Osteocyte (in vitro differentiated cells): ENCODE measurements at regions not wholly inside any gene's neighbourhood (a gene's known extent, or its start where the extent isn't known, plus 50 kb on each side); places are given as distances from the start of the nearest gene placed in this dataset.

Experiments used
- DNase-seq: peaks from one replicate; pipeline ENCODE4 v3.0.0; 2021; ENCODE audit warnings: mixed read lengths; ENCODE audit not compliant: unreplicated experiment; ENCODE audit errors: extremely low spot score
- H3K27ac Mint-ChIP-seq: one replicate; pipeline ENCODE4 v1.8.0; 2021; ENCODE audit warnings: mild to moderate bottlenecking, mixed read lengths; ENCODE audit not compliant: unreplicated experiment
- H3K27me3 Mint-ChIP-seq: one replicate; pipeline ENCODE4 v1.8.0; 2021; ENCODE audit warnings: mixed read lengths; ENCODE audit not compliant: unreplicated experiment
- H3K36me3 Mint-ChIP-seq: one replicate; pipeline ENCODE4 v1.8.0; 2021; ENCODE audit warnings: mixed read lengths; ENCODE audit not compliant: unreplicated experiment
- H3K4me1 Mint-ChIP-seq: one replicate; pipeline ENCODE4 v1.8.0; 2021; ENCODE audit warnings: mixed read lengths; ENCODE audit not compliant: unreplicated experiment
- H3K4me3 Mint-ChIP-seq: one replicate; pipeline ENCODE4 v1.8.0; 2021; ENCODE audit warnings: mild to moderate bottlenecking, moderate library complexity, mixed read lengths; ENCODE audit not compliant: unreplicated experiment
- H3K9me3 Mint-ChIP-seq: one replicate; pipeline ENCODE4 v1.8.0; 2021; ENCODE audit warnings: mixed read lengths; ENCODE audit not compliant: unreplicated experiment
- TF ChIP-seq, protein P1 (sequence below): fragments of 200-600 bp; sonication (generic); IDR thresholded peaks from 2 replicates; pipeline ENCODE4 v1.5.0; 2021; ENCODE audit warnings: antibody characterized with exemption, mild to moderate bottlenecking, moderate library complexity

DNA sequence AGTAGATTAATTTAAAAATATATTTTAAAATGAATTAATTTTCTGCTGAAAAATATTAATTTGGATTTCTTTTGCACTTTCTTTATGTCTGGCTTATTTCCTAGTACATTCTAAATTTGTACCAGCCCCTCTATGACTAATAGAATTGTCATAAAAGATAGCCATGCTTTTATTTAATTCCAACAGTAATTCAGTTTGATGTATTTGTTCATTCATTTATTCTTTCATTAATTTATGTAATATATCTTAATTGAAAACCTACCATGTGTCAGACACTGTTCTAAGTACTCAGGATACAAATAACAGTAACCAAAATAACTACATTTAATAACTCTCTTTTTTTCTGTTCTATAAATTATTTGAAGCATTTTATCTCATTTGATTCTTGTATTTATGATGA, 264.0 kb upstream of the CCDC179 start:
- no peaks in the 10 kb centered on the region for H3K36me3 Mint-ChIP-seq
- TF ChIP-seq, protein P1, sequence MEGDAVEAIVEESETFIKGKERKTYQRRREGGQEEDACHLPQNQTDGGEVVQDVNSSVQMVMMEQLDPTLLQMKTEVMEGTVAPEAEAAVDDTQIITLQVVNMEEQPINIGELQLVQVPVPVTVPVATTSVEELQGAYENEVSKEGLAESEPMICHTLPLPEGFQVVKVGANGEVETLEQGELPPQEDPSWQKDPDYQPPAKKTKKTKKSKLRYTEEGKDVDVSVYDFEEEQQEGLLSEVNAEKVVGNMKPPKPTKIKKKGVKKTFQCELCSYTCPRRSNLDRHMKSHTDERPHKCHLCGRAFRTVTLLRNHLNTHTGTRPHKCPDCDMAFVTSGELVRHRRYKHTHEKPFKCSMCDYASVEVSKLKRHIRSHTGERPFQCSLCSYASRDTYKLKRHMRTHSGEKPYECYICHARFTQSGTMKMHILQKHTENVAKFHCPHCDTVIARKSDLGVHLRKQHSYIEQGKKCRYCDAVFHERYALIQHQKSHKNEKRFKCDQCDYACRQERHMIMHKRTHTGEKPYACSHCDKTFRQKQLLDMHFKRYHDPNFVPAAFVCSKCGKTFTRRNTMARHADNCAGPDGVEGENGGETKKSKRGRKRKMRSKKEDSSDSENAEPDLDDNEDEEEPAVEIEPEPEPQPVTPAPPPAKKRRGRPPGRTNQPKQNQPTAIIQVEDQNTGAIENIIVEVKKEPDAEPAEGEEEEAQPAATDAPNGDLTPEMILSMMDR, result no peak
- H3K4me1 Mint-ChIP-seq, result peaks cover 3% of the 10 kb centered on the region
- no peaks in the 10 kb centered on the region for H3K27me3 Mint-ChIP-seq
- H3K9me3 Mint-ChIP-seq, result peaks cover 2% of the 10 kb centered on the region
- H3K4me3 Mint-ChIP-seq, result no peak overlapping the region
- no peak for DNase-seq
- H3K27ac Mint-ChIP-seq, result no peak overlapping the region

DNA sequence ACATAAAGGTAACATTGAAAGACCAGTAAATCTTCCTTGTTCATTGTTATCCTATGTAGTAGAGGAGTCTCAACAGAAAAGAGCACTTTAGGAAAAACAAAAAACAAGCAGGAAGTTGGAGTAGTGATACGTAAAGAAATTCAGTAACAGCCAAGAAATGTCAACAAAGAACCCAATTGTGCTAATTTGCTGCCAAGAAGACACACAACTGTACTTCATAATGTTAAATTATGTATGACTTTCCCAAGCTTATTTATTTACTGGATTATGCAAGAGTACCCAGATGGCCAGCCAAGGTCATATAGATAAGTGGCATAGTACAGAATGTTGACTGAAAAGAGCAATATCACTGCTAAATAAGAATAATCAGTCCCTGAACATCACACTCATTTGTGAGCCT, 264.7 kb upstream of the CCDC179 start:
- Mint-ChIP-seq H3K4me3 (no peak overlapping the region), H3K27ac (no peak overlapping the region), H3K36me3 (no peaks in the 10 kb centered on the region), H3K27me3 (no peaks in the 10 kb centered on the region), H3K9me3 (no peaks in the 10 kb centered on the region), H3K4me1 (peaks cover 3% of the 10 kb centered on the region)
- no peak for DNase-seq
- TF ChIP-seq, protein P1, result no peak

DNA sequence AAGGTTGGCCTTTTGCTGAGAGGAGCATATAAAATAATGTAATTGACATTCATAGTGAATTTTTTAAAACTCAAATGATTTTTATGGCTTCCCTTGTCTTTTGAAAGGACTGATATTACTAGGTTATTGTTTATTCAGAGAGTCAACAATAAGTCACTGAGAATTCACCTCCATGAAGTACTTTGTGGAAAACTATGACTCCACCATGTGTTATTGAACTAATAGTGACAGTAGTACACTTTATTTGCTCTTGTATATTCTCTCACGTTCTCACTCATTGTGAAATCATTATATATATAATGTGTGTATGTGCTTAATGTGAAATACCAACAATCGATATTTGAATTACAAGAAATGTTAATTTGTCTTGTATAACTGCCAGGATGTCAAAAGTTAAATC, 267.4 kb upstream of the CCDC179 start:
- Mint-ChIP-seq H3K27ac (no peak overlapping the region), H3K4me1 (peaks cover 3% of the 10 kb centered on the region), H3K27me3 (peaks cover 10% of the 10 kb centered on the region), H3K9me3 (peaks cover 14% of the 10 kb centered on the region), H3K36me3 (no peaks in the 10 kb centered on the region), H3K4me3 (no peak overlapping the region)
- DNase-seq, result no peak
- TF ChIP-seq, protein P1, result no peak

DNA sequence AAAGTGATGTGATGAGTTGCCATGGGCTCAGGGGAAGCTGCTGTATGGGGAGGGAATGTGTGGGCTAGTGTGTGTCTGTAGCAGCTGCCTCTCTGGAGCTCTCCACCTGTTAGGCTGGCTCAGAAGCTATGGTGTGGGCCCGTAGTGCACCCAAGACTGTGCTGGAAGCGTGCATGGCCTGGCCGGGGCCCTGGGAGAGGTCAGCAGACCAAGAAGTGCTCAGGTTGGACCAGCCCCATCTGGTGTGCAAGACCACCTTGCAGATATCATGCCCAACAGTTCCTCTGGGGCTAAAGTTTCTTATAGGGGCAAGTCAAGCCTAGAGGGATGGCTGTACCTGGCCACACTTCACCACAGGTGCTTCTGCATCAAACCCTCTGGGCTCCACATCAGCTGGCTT, 274.4 kb upstream of the CCDC179 start:
- H3K27ac Mint-ChIP-seq, result no peak overlapping the region

DNA sequence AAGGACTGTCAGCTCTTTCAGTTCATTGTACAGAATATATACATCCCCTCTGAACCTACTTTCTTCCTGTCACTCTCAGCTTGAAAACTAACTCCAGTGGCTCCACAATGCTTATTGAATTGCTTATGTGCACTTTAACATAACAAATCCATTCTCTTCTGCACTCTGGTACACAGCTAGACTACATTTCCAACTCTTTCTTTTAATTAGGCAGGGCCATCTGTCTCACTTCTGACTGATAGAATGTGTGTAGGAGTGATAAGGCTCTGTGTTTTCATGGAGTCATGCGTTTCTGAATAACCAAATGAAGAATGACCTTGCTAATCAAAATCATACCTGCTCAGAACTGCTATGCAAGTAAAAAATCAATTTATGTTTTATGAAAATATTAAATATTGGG, 278.5 kb upstream of the CCDC179 start:
- no peak overlapping the region for H3K4me3 Mint-ChIP-seq
- H3K36me3 Mint-ChIP-seq, result no peaks in the 10 kb centered on the region
- H3K27ac Mint-ChIP-seq, result no peak overlapping the region
- TF ChIP-seq, protein P1, result no peak
- peaks cover 3% of the 10 kb centered on the region for H3K4me1 Mint-ChIP-seq
- no peaks in the 10 kb centered on the region for H3K9me3 Mint-ChIP-seq
- DNase-seq, result no peak
- peaks cover 3% of the 10 kb centered on the region for H3K27me3 Mint-ChIP-seq

More for the DNA sequence above, 274.4 kb upstream of the CCDC179 start:
- Mint-ChIP-seq H3K27me3 (peaks cover 10% of the 10 kb centered on the region), H3K9me3 (peaks cover 25% of the 10 kb centered on the region), H3K36me3 (no peaks in the 10 kb centered on the region), H3K4me1 (no peaks in the 10 kb centered on the region), H3K4me3 (no peak overlapping the region)
- TF ChIP-seq, protein P1, result no peak
- DNase-seq, result no peak
